SH-SY5Y (cell line): ENCODE measurements at regions not wholly inside any gene's neighbourhood (a gene's known extent, or its start where the extent isn't known, plus 50 kb on each side); places are given as distances from the start of the nearest gene placed in this dataset.

Experiments
- GATA2 ChIP-seq: IDR thresholded peaks from 2 replicates; pipeline ENCODE4 v1.6.1; 2011; ENCODE audit warnings: mild to moderate bottlenecking, low read depth, low read length
- GATA3 ChIP-seq: IDR thresholded peaks from 2 replicates; pipeline ENCODE4 v1.6.1; 2011; ENCODE audit warnings: low read depth, mild to moderate bottlenecking, low read length, moderate library complexity

DNA sequence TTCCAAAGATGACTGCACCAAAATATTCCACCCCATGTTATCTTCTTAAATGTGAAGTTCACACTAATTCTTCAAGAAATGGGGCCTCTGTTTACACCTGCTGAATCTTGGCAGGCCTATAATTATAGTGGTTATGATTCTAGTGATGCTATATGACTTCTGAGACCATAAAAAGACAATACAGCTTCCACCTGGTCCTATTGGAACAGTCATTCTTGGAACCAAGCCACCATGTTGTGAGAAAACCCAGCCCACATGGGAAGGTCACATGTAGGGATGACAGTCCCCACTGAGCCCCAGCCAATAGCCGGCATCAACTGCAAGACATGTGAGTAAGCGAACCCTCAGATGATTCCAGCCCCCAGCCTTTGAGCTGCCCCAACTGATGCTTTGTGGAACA lies 587.5 kb downstream of the MID1IP1 start:
- TF ChIP-seq GATA3, result no peak
- no peak for TF ChIP-seq GATA2
